K562 (cell line): ENCODE measurements at regions not wholly inside any gene's neighbourhood (a gene's known extent, or its start where the extent isn't known, plus 50 kb on each side); places are given as distances from the start of the nearest gene placed in this dataset.

ENCODE experiments used
- ATAC-seq: fragments of 200-7000 bp; cut with Tn5 transposase; 3 replicates; pipeline ENCODE4 v1.9.1; 2020; ENCODE audit warnings: moderate library complexity
- BruUV-seq: library from RNA; stranded (reverse); fragments of 400-500 nt; replicated peaks from 2 replicates; lab custom pipeline; 2021; lab: Mats Ljungman, UMichigan
- CTCF ChIA-PET: fragments of 300-600 bp; formaldehyde crosslinking; extraction: SDS; loops from one replicate; lab custom pipeline; 2021; ENCODE audit warnings: low intra/inter-chr PET ratio; lab: Yijun Ruan, JAX
- POLR2A ChIA-PET: fragments of 300-600, 350-650 bp; sonication (Branson Sonifier 250); formaldehyde crosslinking; extraction: SDS; loops from one replicate; lab custom pipeline; 2021; ENCODE audit warnings: antibody characterized with exemption, inconsistent platforms; lab: Yijun Ruan, JAX
- DNase-seq, 4 experiments: peaks; one replicate each; pipeline versions ENCODE4 v3.0.0 to v3.0.0-alpha.2; 2011 to 2018; ENCODE audit warnings: low spot score in 3 of 4, mixed read lengths in 3 of 4; ENCODE audit errors: extremely low read depth in 1 of 4
- FAIRE-seq: peaks from 2 replicates; lab custom pipeline; 2011; peaks lifted over from hg19 to GRCh38; lab: Jason Lieb, UNC
- H2AFZ ChIP-seq: 2 replicates; pipeline ENCODE4 v1.6.0; 2011; ENCODE audit warnings: low read depth, low read length, control low read depth, inconsistent platforms
- H3K27ac ChIP-seq: fragments of 200-600 bp; 3 replicates; pipeline ENCODE4 v1.8.0; 2011; ENCODE audit warnings: low read depth, mild to moderate bottlenecking, control low read depth, inconsistent platforms, low read length, moderate library complexity, mixed read lengths; ENCODE audit errors: extremely low read depth
- H3K27me3 ChIP-seq, 2 experiments: fragments of 300-600 bp in 1 of 2; 2 replicates in 1 of 2; 3 replicates in 1 of 2; pipeline versions ENCODE4 v1.6.0 to v1.8.0; 2011; ENCODE audit warnings: inconsistent platforms in 2 of 2, low read length in 2 of 2, mild to moderate bottlenecking in 1 of 2, mixed read lengths in 1 of 2, moderate library complexity in 1 of 2; ENCODE audit not compliant: control insufficient read depth in 2 of 2, insufficient read depth in 2 of 2
- H3K36me3 ChIP-seq: fragments of 300-600 bp; 3 replicates; pipeline ENCODE4 v1.8.0; 2011; ENCODE audit warnings: mild to moderate bottlenecking, low read length, inconsistent platforms; ENCODE audit not compliant: control insufficient read depth, insufficient read depth
- H3K4me1 ChIP-seq, 2 experiments: fragments of 200-600 bp in 1 of 2; replicated peaks in 1 of 2; 2 replicates in 1 of 2; 3 replicates in 1 of 2; pipeline versions ENCODE4 v1.5.1 to v1.8.0; 2011; ENCODE audit warnings: inconsistent platforms in 2 of 2, low read length in 2 of 2, mild to moderate bottlenecking in 1 of 2, mixed read lengths in 1 of 2, moderate library complexity in 1 of 2; ENCODE audit not compliant: control insufficient read depth in 2 of 2, insufficient read depth in 2 of 2
- H3K4me2 ChIP-seq: 2 replicates; pipeline ENCODE4 v1.6.1; 2011; ENCODE audit warnings: low read length, control low read depth, inconsistent platforms, mixed read lengths; ENCODE audit not compliant: insufficient read depth
- H3K4me3 ChIP-seq: fragments of 200-600 bp; sonication (generic), shearing (Covaris generic); 2 replicates; pipeline ENCODE4 v1.5.1; 2016; ENCODE audit warnings: control low read depth, inconsistent platforms
- H3K79me2 ChIP-seq: fragments of 200-600 bp; 3 replicates; pipeline ENCODE4 v1.8.0; 2011; ENCODE audit warnings: low read length, inconsistent platforms; ENCODE audit not compliant: control insufficient read depth, insufficient read depth
- H3K9ac ChIP-seq, 2 experiments: 2 replicates each; pipeline versions ENCODE4 v1.6.0 to v1.6.1; 2011; ENCODE audit warnings: low read depth in 2 of 2, low read length in 2 of 2, control low read depth in 1 of 2, inconsistent platforms in 1 of 2, mild to moderate bottlenecking in 1 of 2, mixed read lengths in 1 of 2; ENCODE audit not compliant: insufficient read depth in 1 of 2
- H3K9me1 ChIP-seq: one replicate; pipeline ENCODE4 v1.6.0; 2011; ENCODE audit warnings: inconsistent platforms, mild to moderate bottlenecking, low read length, moderate library complexity; ENCODE audit not compliant: control insufficient read depth, insufficient read depth
- H3K9me3 ChIP-seq: replicated peaks from 2 replicates; pipeline ENCODE4 v1.5.1; 2011; ENCODE audit warnings: low read depth, low read length, inconsistent platforms; ENCODE audit not compliant: control insufficient read depth, insufficient read depth
- H4K20me1 ChIP-seq: replicated peaks from 2 replicates; pipeline ENCODE4 v1.6.1; 2011; ENCODE audit warnings: low read length, inconsistent platforms, mixed read lengths; ENCODE audit not compliant: control insufficient read depth, insufficient read depth
- RAD21 ChIP-seq, 2 experiments: fragments of 250-450 bp in 1 of 2; fragments of 450-650 bp in 1 of 2; sonication (Bioruptor Pico) in 1 of 2; formaldehyde crosslinking in 1 of 2; IDR thresholded peaks in 1 of 2; conservative IDR thresholded peaks in 1 of 2; 2 replicates each; pipeline versions ENCODE4 v1.4.0 to v1.8.0; 2020 to 2022; ENCODE audit warnings: mild to moderate bottlenecking in 2 of 2, moderate library complexity in 1 of 2
- THRAP3 ChIP-seq: fragments of 450-650 bp; IDR thresholded peaks from 2 replicates; pipeline ENCODE4 v1.6.1; 2016; ENCODE audit warnings: mild to moderate bottlenecking, inconsistent platforms, borderline replicate concordance
- WGBS: fragments of 100-300 bp; shearing (Covaris generic); methylation state at CpG from one replicate; pipeline ENCODE4 v1.1.6; 2016; ENCODE audit warnings: low coverage, mixed read lengths; ENCODE audit not compliant: insufficient coverage; ENCODE audit errors: missing lambda C conversion rate; 5-methylcytosine and 5-hydroxymethylcytosine counted together
- in situ Hi-C: fragments of 300-500 bp; cut with MboI; formaldehyde crosslinking; loops from 4 replicates; pipeline ENCODE4 v1.15.0; 2018; ENCODE audit warnings: inconsistent platforms, mixed read lengths
- intact Hi-C: fragments of 100-400 bp; cut with micrococcal nuclease; formaldehyde crosslinking; loops from 2 replicates; pipeline ENCODE4 v1.14.2; 2022
- TF ChIP-seq, protein P1 (sequence below), 3 experiments: IDR thresholded peaks in 2 of 3; conservative IDR thresholded peaks in 1 of 3; 2 replicates each; pipeline ENCODE4 v1.5.1; 2011 to 2012; ENCODE audit warnings: low read length in 3 of 3, mild to moderate bottlenecking in 3 of 3, control low read depth in 2 of 3, improper control_type of control experiment in 1 of 3, inconsistent platforms in 1 of 3, low read depth in 1 of 3, mixed read lengths in 1 of 3, moderate library complexity in 1 of 3; ENCODE audit not compliant: insufficient read depth in 2 of 3

DNA sequence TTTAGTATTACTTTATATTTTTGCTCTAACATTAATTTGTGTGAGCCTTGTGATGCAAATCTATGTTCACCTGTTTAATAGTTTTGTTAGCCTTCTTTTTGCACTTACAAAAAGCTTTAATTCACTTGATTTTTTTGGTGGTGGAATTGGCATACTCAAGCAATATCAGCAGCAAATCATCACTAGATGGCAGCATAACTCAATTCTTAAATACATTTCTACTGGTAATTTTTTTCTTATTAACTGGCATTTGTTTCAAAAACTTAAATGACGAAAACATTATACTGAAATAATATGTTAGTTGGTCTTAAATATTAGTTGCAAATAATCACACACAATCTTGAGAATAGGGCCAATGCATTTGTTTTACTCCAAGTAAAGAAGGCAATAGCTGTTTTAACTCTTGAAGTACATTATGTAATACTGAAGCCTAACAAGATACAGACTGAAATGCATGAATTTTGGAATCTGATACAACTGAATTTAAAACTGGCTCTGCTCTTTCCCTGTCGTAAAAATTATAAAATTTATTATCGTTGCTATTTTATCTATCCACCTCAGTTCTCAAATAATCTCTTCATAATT, 151.5 kb downstream of the ATXN7L3B start:
- H3K36me3 ChIP-seq = no peaks in the 10 kb centered on the region
- no peaks in the 10 kb centered on the region for H3K9me3 ChIP-seq
- H3K4me2 ChIP-seq = no peak overlapping the region
- no peaks in the 10 kb centered on the region for H4K20me1 ChIP-seq
- ChIA-PET CTCF (interaction anchor here (0.5 kb wide), 1 partner anchor 1897 kb away, joined by 3 read pairs; no protein-coding TSS in a partner anchor), POLR2A (no interaction called here)
- no peak overlapping the region for H3K9ac ChIP-seq
- TF ChIP-seq, protein P1, sequence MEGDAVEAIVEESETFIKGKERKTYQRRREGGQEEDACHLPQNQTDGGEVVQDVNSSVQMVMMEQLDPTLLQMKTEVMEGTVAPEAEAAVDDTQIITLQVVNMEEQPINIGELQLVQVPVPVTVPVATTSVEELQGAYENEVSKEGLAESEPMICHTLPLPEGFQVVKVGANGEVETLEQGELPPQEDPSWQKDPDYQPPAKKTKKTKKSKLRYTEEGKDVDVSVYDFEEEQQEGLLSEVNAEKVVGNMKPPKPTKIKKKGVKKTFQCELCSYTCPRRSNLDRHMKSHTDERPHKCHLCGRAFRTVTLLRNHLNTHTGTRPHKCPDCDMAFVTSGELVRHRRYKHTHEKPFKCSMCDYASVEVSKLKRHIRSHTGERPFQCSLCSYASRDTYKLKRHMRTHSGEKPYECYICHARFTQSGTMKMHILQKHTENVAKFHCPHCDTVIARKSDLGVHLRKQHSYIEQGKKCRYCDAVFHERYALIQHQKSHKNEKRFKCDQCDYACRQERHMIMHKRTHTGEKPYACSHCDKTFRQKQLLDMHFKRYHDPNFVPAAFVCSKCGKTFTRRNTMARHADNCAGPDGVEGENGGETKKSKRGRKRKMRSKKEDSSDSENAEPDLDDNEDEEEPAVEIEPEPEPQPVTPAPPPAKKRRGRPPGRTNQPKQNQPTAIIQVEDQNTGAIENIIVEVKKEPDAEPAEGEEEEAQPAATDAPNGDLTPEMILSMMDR (IDR thresholded peaks at IDR 0.05 in 2 of 3, conservative IDR thresholded peaks at IDR 0.05 in 1 of 3; ENCODE audit: insufficient read depth in 2 of 3, low read depth in 1 of 3, low read length in 3 of 3) = peak in 1 of 3 experiments; percentile 48; a peak in 2 of 6 replicates
- no peak for TF ChIP-seq THRAP3
- peak; percentile 47 to 61 for TF ChIP-seq RAD21 (CRISPR knock-in tag; conservative IDR thresholded peaks at IDR 0.05 in 1 of 2, IDR thresholded peaks at IDR 0.05 in 1 of 2)
- peak in 2 of 4 experiments; percentile 6 to 29 for DNase-seq
- no peaks in the 10 kb centered on the region for H3K27me3 ChIP-seq
- BruUV-seq = no TSS peak
- no peaks in the 10 kb centered on the region for H3K79me2 ChIP-seq
- intact Hi-C loops (no loop called here), in situ Hi-C loops (no loop called here)
- H2AFZ ChIP-seq = no peak overlapping the region
- ATAC-seq = no peak
- 0% methylated on average over 3 of the region's 3 CpGs for WGBS
- no peaks in the 10 kb centered on the region for H3K4me1 ChIP-seq
- no peak overlapping the region for H3K27ac ChIP-seq
- FAIRE-seq = no peak
- no peak overlapping the region for H3K4me3 ChIP-seq
- H3K9me1 ChIP-seq = no peaks in the 10 kb centered on the region
